Astrocyte (in vitro differentiated cells and primary cell): ENCODE measurements at regions not wholly inside any gene's neighbourhood (a gene's known extent, or its start where the extent isn't known, plus 50 kb on each side); places are given as distances from the start of the nearest gene placed in this dataset.

Experiments
- DNase-seq: peaks from one replicate; pipeline ENCODE4 v3.0.0-alpha.2; 2010; ENCODE audit warnings: low read depth
- FAIRE-seq: peaks from 2 replicates; lab custom pipeline; 2011; peaks lifted over from hg19 to GRCh38; lab: Jason Lieb, UNC
- H2AFZ ChIP-seq: 2 replicates; pipeline ENCODE4 v1.6.0; 2012; ENCODE audit warnings: low read depth, low read length, inconsistent platforms
- H3K27ac ChIP-seq: 2 replicates; pipeline ENCODE4 v1.5.1; 2011; ENCODE audit warnings: low read depth, low read length, inconsistent platforms
- H3K27me3 ChIP-seq: 2 replicates; pipeline ENCODE4 v1.6.0; 2011; ENCODE audit warnings: low read length, inconsistent platforms; ENCODE audit not compliant: insufficient read depth
- H3K36me3 ChIP-seq: 2 replicates; pipeline ENCODE4 v1.5.1; 2011; ENCODE audit warnings: low read length, inconsistent platforms; ENCODE audit not compliant: insufficient read depth
- H3K4me1 ChIP-seq: 2 replicates; pipeline ENCODE4 v1.5.1; 2011; ENCODE audit warnings: low read length, inconsistent platforms; ENCODE audit not compliant: insufficient read depth
- H3K4me2 ChIP-seq: 2 replicates; pipeline ENCODE4 v1.6.0; 2012; ENCODE audit warnings: low read length, inconsistent platforms
- H3K4me3 ChIP-seq: 2 replicates; pipeline ENCODE4 v1.5.1; 2011; ENCODE audit warnings: low read depth, mild to moderate bottlenecking, low read length, inconsistent platforms; ENCODE audit not compliant: insufficient read depth
- H3K79me2 ChIP-seq: 2 replicates; pipeline ENCODE4 v1.6.0; 2012; ENCODE audit warnings: mild to moderate bottlenecking, low read length, inconsistent platforms; ENCODE audit not compliant: insufficient read depth
- H3K9ac ChIP-seq: 2 replicates; pipeline ENCODE4 v1.6.0; 2012; ENCODE audit warnings: mild to moderate bottlenecking, low read length, inconsistent platforms
- H3K9me3 ChIP-seq: 2 replicates; pipeline ENCODE4 v1.5.1; 2012; ENCODE audit warnings: low read depth, mild to moderate bottlenecking, low read length, inconsistent platforms; ENCODE audit not compliant: insufficient read depth
- H4K20me1 ChIP-seq: 2 replicates; pipeline ENCODE4 v1.6.0; 2012; ENCODE audit warnings: low read length, inconsistent platforms; ENCODE audit not compliant: insufficient read depth
- H3K27ac Mint-ChIP-seq: one replicate; pipeline ENCODE4 v1.8.0; 2021; ENCODE audit warnings: mild to moderate bottlenecking, mixed read lengths; ENCODE audit not compliant: unreplicated experiment
- H3K27me3 Mint-ChIP-seq: one replicate; pipeline ENCODE4 v1.8.0; 2021; ENCODE audit warnings: low read depth, mixed read lengths; ENCODE audit not compliant: unreplicated experiment
- H3K36me3 Mint-ChIP-seq: one replicate; pipeline ENCODE4 v1.8.0; 2021; ENCODE audit warnings: low read depth, mixed read lengths; ENCODE audit not compliant: unreplicated experiment
- H3K4me1 Mint-ChIP-seq: one replicate; pipeline ENCODE4 v1.8.0; 2021; ENCODE audit warnings: low read depth, mixed read lengths; ENCODE audit not compliant: unreplicated experiment
- H3K4me3 Mint-ChIP-seq: one replicate; pipeline ENCODE4 v1.8.0; 2021; ENCODE audit warnings: mild to moderate bottlenecking, moderate library complexity, mixed read lengths; ENCODE audit not compliant: unreplicated experiment
- H3K9me3 Mint-ChIP-seq: one replicate; pipeline ENCODE4 v1.8.0; 2021; ENCODE audit warnings: mild to moderate bottlenecking, mixed read lengths; ENCODE audit not compliant: unreplicated experiment
- EZH2 ChIP-seq: IDR thresholded peaks from 2 replicates; pipeline ENCODE4 v1.6.1; 2012; ENCODE audit warnings: mild to moderate bottlenecking, low read length, inconsistent platforms; ENCODE audit not compliant: insufficient read depth
- TF ChIP-seq, protein P1 (sequence below): IDR thresholded peaks from 2 replicates; pipeline ENCODE4 v1.5.1; 2011; ENCODE audit warnings: low read depth, mild to moderate bottlenecking, inconsistent platforms, low read length, moderate library complexity; ENCODE audit not compliant: insufficient read depth

DNA sequence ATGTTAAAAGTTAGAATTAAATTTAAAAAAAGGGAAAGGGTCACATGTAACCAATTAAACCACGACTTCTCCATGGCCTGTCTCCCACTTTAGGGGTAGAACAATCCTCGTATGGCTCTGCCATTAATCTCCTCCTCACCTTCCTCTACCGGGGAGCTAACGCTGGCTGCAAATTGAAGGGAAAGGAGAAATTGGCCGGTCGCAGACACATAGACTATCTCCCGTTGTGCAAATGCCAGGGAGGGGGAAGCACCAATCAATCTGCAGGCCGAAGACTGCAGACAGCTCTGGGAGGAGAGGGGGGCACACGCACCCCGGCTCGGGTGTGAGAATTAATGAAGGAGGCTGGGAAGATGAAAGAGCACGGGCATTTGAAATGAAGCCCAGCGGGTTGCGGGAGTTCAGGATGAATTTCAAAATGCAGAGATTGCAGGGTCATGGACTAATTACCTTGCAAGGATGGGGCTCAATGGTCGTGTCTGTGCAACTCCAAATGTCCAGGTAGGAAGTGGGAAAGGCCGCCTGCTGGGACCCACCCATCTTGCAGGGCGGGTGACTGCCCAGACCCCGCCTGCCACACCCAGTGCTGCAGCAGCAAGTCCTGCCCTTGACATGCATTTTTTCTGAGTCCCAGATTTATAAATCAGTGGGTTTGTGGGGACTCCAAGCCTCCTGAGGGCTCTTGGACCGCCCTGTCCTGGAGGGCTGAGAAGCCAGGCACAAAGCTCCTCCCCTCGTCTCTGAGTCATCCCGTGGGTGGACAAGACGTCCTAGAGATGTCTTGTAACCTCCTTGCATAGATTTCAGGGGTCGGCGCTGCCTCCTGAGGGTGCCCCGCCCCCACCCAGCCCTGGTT, 534.2 kb downstream of the TBC1D22A start:
- H3K9me3 Mint-ChIP-seq, result peaks cover 14% of the 10 kb centered on the region
- no peak for FAIRE-seq

DNA sequence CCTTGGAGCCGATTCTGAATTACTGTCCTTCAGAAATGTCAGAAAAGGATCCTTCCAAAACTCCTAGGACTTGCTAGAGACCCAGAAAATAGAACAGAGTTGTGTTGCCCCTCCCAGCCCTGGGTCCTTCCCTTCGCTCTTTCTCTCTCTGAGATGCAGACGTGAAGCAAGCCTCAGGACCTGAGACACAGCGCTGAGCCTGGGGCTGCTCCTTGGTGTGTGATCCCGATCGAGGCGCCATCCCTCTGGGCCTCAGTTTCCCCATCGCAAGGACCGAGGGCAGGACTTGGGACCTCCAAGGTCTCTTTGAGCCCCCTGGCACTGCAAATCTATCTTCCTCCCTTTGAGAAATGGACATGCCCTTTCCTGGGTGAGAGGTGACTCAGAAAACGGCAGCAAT, 533.5 kb downstream of the TBC1D22A start:
- no peak for TF ChIP-seq EZH2
- TF ChIP-seq, protein P1, sequence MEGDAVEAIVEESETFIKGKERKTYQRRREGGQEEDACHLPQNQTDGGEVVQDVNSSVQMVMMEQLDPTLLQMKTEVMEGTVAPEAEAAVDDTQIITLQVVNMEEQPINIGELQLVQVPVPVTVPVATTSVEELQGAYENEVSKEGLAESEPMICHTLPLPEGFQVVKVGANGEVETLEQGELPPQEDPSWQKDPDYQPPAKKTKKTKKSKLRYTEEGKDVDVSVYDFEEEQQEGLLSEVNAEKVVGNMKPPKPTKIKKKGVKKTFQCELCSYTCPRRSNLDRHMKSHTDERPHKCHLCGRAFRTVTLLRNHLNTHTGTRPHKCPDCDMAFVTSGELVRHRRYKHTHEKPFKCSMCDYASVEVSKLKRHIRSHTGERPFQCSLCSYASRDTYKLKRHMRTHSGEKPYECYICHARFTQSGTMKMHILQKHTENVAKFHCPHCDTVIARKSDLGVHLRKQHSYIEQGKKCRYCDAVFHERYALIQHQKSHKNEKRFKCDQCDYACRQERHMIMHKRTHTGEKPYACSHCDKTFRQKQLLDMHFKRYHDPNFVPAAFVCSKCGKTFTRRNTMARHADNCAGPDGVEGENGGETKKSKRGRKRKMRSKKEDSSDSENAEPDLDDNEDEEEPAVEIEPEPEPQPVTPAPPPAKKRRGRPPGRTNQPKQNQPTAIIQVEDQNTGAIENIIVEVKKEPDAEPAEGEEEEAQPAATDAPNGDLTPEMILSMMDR, result no peak
- H3K9me3 Mint-ChIP-seq, result peaks cover 12% of the 10 kb centered on the region
- no peak overlapping the region for H2AFZ ChIP-seq
- no peak for FAIRE-seq
- no peak overlapping the region for H3K9ac ChIP-seq
- H3K36me3 ChIP-seq, result no peaks in the 10 kb centered on the region
- H4K20me1 ChIP-seq, result no peaks in the 10 kb centered on the region
- no peaks in the 10 kb centered on the region for H3K9me3 ChIP-seq
- no peaks in the 10 kb centered on the region for H3K79me2 ChIP-seq
- H3K27me3 Mint-ChIP-seq, result no peaks in the 10 kb centered on the region
- H3K4me2 ChIP-seq, result no peak overlapping the region
- H3K4me3 Mint-ChIP-seq, result no peak overlapping the region
- H3K27ac Mint-ChIP-seq, result no peak overlapping the region
- no peaks in the 10 kb centered on the region for H3K36me3 Mint-ChIP-seq
- no peaks in the 10 kb centered on the region for H3K4me1 ChIP-seq
- H3K27me3 ChIP-seq, result no peaks in the 10 kb centered on the region
- no peak for DNase-seq
- no peaks in the 10 kb centered on the region for H3K4me1 Mint-ChIP-seq
- H3K4me3 ChIP-seq, result no peak overlapping the region
- no peak overlapping the region for H3K27ac ChIP-seq

More for the DNA sequence above, 534.2 kb downstream of the TBC1D22A start:
- Mint-ChIP-seq H3K4me1 (no peaks in the 10 kb centered on the region), H3K27ac (no peak overlapping the region), H3K4me3 (no peak overlapping the region), H3K36me3 (no peaks in the 10 kb centered on the region), H3K27me3 (no peaks in the 10 kb centered on the region)
- H3K79me2 ChIP-seq, result no peaks in the 10 kb centered on the region
- H3K9ac ChIP-seq, result no peak overlapping the region
- DNase-seq, result no peak
- TF ChIP-seq, protein P1, result no peak
- TF ChIP-seq EZH2, result no peak
- no peaks in the 10 kb centered on the region for H3K27me3 ChIP-seq
- H3K36me3 ChIP-seq, result no peaks in the 10 kb centered on the region
- no peak overlapping the region for H2AFZ ChIP-seq
- H3K4me2 ChIP-seq, result no peak overlapping the region
- H3K9me3 ChIP-seq, result no peaks in the 10 kb centered on the region
- no peaks in the 10 kb centered on the region for H3K4me1 ChIP-seq
- H4K20me1 ChIP-seq, result no peaks in the 10 kb centered on the region
- H3K27ac ChIP-seq, result no peak overlapping the region
- no peak overlapping the region for H3K4me3 ChIP-seq

DNA sequence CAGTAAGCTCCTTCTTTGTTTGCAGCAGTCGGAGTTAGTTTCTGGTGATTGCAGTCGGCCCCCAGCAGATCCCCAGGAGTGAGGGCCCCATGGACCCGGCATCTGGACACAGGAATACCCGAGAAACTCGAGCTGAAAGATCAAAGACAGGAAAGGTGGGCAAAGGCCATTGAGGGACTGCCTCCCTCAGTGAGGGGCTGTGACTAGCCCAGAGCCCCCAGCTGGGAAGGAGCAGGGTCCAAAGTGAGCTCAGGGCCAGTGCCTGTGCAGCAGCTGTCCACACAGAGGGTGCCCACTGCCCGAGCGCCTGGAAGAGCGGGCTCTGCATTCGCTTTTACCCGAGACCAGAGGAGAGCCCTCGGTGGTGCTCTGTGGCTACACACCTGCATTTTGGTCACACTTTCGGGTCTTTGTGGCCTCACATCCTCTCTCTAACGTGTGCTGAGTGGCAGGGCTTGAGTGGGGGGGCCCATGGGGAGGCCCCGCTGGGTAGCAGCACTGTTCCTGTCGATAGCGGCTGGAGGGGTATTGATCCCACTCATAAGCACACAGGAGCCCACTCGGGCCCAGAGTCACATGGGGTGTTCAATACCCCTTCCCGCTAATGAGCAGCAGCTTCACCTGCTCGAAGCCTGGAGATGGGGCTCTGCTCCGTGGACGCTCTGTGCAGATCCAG, 532.9 kb downstream of the TBC1D22A start:
- Histone ChIP-seq H3K4me3 (no peak overlapping the region), H3K36me3 (no peaks in the 10 kb centered on the region), H3K27me3 (no peaks in the 10 kb centered on the region), H3K4me2 (no peak overlapping the region), H4K20me1 (no peaks in the 10 kb centered on the region), H3K79me2 (no peaks in the 10 kb centered on the region), H3K9me3 (no peaks in the 10 kb centered on the region), H3K9ac (no peak overlapping the region), H3K4me1 (no peaks in the 10 kb centered on the region), H2AFZ (no peak overlapping the region), H3K27ac (no peak overlapping the region)
- FAIRE-seq (no peak), DNase-seq (no peak)
- H3K4me3 Mint-ChIP-seq, result no peak overlapping the region
- TF ChIP-seq, protein P1, result no peak
- no peak for TF ChIP-seq EZH2
- peaks cover 11% of the 10 kb centered on the region for H3K9me3 Mint-ChIP-seq
- H3K27ac Mint-ChIP-seq, result no peak overlapping the region
- no peaks in the 10 kb centered on the region for H3K27me3 Mint-ChIP-seq
- H3K4me1 Mint-ChIP-seq, result no peaks in the 10 kb centered on the region
- H3K36me3 Mint-ChIP-seq, result no peaks in the 10 kb centered on the region
